SU-DHL-6 (cell line): ENCODE measurements at regions not wholly inside any gene's neighbourhood (a gene's known extent, or its start where the extent isn't known, plus 50 kb on each side); places are given as distances from the start of the nearest gene placed in this dataset.

Experiments
- H2AFZ ChIP-seq: fragments of 200-600 bp; sonication (generic); 2 replicates; pipeline ENCODE4 v1.6.1; 2014; ENCODE audit warnings: low read depth, mild to moderate bottlenecking, moderate library complexity, mixed read lengths, antibody characterized with exemption, low read length; ENCODE audit not compliant: severe bottlenecking
- H3F3A ChIP-seq: fragments of 200-600 bp; shearing (Covaris generic); 2 replicates; pipeline ENCODE4 v1.6.0; 2016; ENCODE audit warnings: antibody characterized with exemption, mild to moderate bottlenecking; ENCODE audit not compliant: insufficient read depth
- H3K27ac ChIP-seq: fragments of 200-600 bp; sonication (generic); 2 replicates; pipeline ENCODE4 v1.5.1; 2016; ENCODE audit warnings: low read depth, mild to moderate bottlenecking, low read length, moderate library complexity, mixed read lengths
- H3K27me3 ChIP-seq: fragments of 200-600 bp; sonication (generic), shearing (Covaris generic); 2 replicates; pipeline ENCODE4 v1.6.0; 2014; ENCODE audit warnings: mild to moderate bottlenecking, low read length
- H3K36me3 ChIP-seq: fragments of 200-600 bp; sonication (generic); 2 replicates; pipeline ENCODE4 v1.6.1; 2014; ENCODE audit warnings: mild to moderate bottlenecking, low read length, mixed read lengths
- H3K4me2 ChIP-seq: fragments of 300-600, 200-600 bp; shearing (Covaris generic), sonication (generic); 2 replicates; pipeline ENCODE4 v1.6.0; 2014; ENCODE audit warnings: low read length, low read depth, mild to moderate bottlenecking; ENCODE audit not compliant: poor library complexity, severe bottlenecking
- H3K4me3 ChIP-seq: fragments of 200-600 bp; sonication (generic); 2 replicates; pipeline ENCODE4 v1.5.1; 2014; ENCODE audit warnings: antibody characterized with exemption, low read length, mild to moderate bottlenecking, mixed read lengths; ENCODE audit not compliant: insufficient read depth, poor library complexity, severe bottlenecking
- H3K79me2 ChIP-seq: fragments of 200-600 bp; sonication (generic); 2 replicates; pipeline ENCODE4 v1.6.1; 2014; ENCODE audit warnings: mild to moderate bottlenecking, low read length, moderate library complexity; ENCODE audit not compliant: insufficient read depth
- H3K9ac ChIP-seq: fragments of 200-600 bp; sonication (generic); 2 replicates; pipeline ENCODE4 v1.7.0; 2014; ENCODE audit warnings: mild to moderate bottlenecking, low read length
- H3K9me2 ChIP-seq: fragments of 200-600 bp; sonication (generic); replicated peaks from 2 replicates; pipeline ENCODE4 v1.6.1; 2014; ENCODE audit warnings: low read length; ENCODE audit not compliant: insufficient read depth
- H3K9me3 ChIP-seq: fragments of 200-600 bp; sonication (generic); 2 replicates; pipeline ENCODE4 v1.6.1; 2014; ENCODE audit warnings: low read length, mixed read lengths; ENCODE audit not compliant: insufficient read depth
- H4K20me1 ChIP-seq: fragments of 200-600 bp; sonication (generic); 2 replicates; pipeline ENCODE4 v1.6.1; 2014; ENCODE audit warnings: low read depth, mild to moderate bottlenecking, antibody characterized with exemption, low read length, moderate library complexity, mixed read lengths
- CTCF ChIP-seq: fragments of 200-600 bp; sonication (generic); IDR thresholded peaks from one replicate; pipeline ENCODE4 v1.5.1; 2017; ENCODE audit warnings: antibody characterized with exemption, mild to moderate bottlenecking, low read length, moderate library complexity; ENCODE audit not compliant: insufficient read depth, poor library complexity, severe bottlenecking
- EZH2phosphoT487 ChIP-seq: fragments of 200-600 bp; sonication (generic), shearing (Covaris generic); conservative IDR thresholded peaks from 2 replicates; pipeline ENCODE4 v1.6.1; 2018; ENCODE audit warnings: mild to moderate bottlenecking, antibody characterized with exemption, low read length, moderate library complexity, mixed read lengths

GRCh38 chr4:34417160-34417559 lies 1827.2 kb downstream of the ARAP2 start:
- no peaks in the 10 kb centered on the region for H3F3A ChIP-seq
- H4K20me1 ChIP-seq, result no peaks in the 10 kb centered on the region
- no peaks in the 10 kb centered on the region for H3K9me3 ChIP-seq
- H3K36me3 ChIP-seq, result no peaks in the 10 kb centered on the region
- H3K79me2 ChIP-seq, result no peaks in the 10 kb centered on the region
- H3K9ac ChIP-seq, result no peak overlapping the region
- TF ChIP-seq EZH2phosphoT487, result no peak
- TF ChIP-seq CTCF, result no peak
- H3K4me3 ChIP-seq, result no peak overlapping the region
- no peak overlapping the region for H3K4me2 ChIP-seq
- no peaks in the 10 kb centered on the region for H3K9me2 ChIP-seq
- no peak overlapping the region for H3K27ac ChIP-seq
- H2AFZ ChIP-seq, result no peak overlapping the region
- H3K27me3 ChIP-seq, result no peaks in the 10 kb centered on the region

- Histone ChIP-seq H3K9me2 (no peaks in the 10 kb centered on the region), H3K36me3 (no peaks in the 10 kb centered on the region), H3F3A (no peaks in the 10 kb centered on the region), H4K20me1 (no peaks in the 10 kb centered on the region), H3K27me3 (no peaks in the 10 kb centered on the region), H2AFZ (peak overlapping the region; percentile 1), H3K27ac (no peak overlapping the region), H3K79me2 (no peaks in the 10 kb centered on the region), H3K4me3 (no peak overlapping the region), H3K9ac (no peak overlapping the region), H3K4me2 (no peak overlapping the region), H3K9me3 (no peaks in the 10 kb centered on the region)
- no peak for TF ChIP-seq EZH2phosphoT487
- TF ChIP-seq CTCF, result no peak
Observed at GRCh38 chr4:34419871-34420270, 1824.4 kb downstream of the ARAP2 start.

DNA sequence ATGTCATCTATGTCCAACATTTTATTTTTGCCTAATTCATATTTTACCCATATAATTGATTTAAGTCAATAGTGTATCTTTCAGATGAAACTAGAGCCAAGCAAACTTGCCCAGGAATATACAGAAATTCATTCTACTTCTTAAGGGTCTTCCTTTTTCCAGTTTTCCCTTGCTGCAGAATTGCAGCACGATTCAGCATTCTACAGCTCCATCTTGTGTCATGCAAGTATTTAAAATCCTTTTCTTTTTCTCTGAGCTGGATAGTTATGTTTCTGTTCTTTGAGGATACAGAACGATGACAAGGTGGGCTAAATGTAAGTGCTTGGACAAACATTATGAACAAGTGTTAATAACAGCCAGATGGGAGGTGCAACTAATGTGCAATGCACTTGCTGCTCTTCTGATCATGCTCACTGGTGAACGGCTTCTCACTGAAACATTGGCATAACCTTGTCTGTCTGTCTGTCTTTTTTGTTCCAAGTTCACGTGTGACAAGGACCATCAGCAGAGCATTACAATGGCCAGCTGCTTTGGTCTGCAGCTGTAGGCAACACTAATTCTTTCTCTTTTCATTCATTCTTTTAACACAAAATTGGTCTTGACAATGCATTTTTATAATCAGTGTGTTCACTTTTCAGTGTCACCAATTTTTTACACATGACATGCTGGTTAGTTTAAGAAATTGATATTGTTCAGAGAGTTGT lies 1821.7 kb downstream of the ARAP2 start:
- Histone ChIP-seq H3K9ac (0 out of 2 replicates have a peak overlapping the region, but pooled peaks have one; percentile 2), H3K79me2 (no peaks in the 10 kb centered on the region), H3K27ac (no peak overlapping the region), H3K9me2 (no peaks in the 10 kb centered on the region), H3K27me3 (no peaks in the 10 kb centered on the region), H3K9me3 (no peaks in the 10 kb centered on the region), H3K4me2 (peak overlapping the region; percentile 36), H3K4me3 (no peak overlapping the region), H3K36me3 (no peaks in the 10 kb centered on the region), H3F3A (no peaks in the 10 kb centered on the region), H4K20me1 (no peaks in the 10 kb centered on the region), H2AFZ (peak overlapping the region; percentile 73)
- no peak for TF ChIP-seq CTCF
- no peak for TF ChIP-seq EZH2phosphoT487
